GM13976 (cell line): ENCODE measurements at regions not wholly inside any gene's neighbourhood (a gene's known extent, or its start where the extent isn't known, plus 50 kb on each side); places are given as distances from the start of the nearest gene placed in this dataset.

ENCODE experiments used
- DNase-seq: peaks from one replicate; pipeline ENCODE4 v3.0.0; 2012; ENCODE audit warnings: low spot score
- in situ Hi-C: fragments of 300-500 bp; cut with MboI; formaldehyde crosslinking; loops from one replicate; pipeline ENCODE4 v1.12.0; 2022; ENCODE audit warnings: low sequenced_read_pairs, mixed read lengths, inconsistent platforms; ENCODE audit not compliant: unreplicated experiment
- TF ChIP-seq, protein P1 (sequence below): IDR thresholded peaks from 2 replicates; pipeline ENCODE4 v1.5.1; 2012; ENCODE audit warnings: borderline replicate concordance, mild to moderate bottlenecking; ENCODE audit not compliant: insufficient read depth; ENCODE audit errors: extremely low read depth, missing control alignments, control extremely low read depth

DNA sequence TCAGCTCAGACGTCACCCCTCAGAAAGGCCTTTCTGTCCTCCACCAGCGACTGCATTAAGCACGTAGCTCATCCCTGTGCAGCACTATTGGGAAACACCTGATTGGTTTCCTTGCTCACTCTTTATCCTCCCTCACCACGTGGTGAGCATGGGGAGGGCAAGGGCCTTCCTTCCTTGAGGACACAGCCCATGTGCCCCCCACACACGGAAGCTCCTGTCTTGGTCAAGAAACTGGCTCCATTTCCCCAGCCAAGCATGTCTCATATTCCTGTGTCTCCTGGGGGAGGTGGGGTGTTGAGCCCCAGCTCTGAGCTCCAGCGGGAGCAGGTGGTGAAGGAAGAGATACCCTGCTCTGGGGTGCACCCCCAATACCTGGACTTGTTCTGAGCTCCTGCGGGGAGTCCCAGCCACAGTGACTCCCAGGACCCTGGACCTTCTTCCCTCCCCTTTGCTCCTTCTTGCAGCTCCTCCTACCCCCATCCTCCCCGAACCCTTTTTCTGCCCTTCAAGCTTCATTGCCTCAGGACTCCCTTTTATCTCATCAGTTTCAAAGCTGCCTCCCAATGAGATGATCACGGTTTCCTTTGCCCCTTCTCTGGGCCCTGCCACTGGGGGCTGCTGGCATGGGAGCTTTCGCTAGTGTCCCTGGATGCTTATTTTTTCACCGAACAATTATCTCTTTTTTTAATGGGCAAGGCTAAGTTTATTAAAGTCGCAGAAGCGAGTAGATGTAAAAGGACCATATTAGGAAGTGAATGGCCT lies 230.1 kb downstream of the TFAP2C start:
- in situ Hi-C loops: no loop called here
- TF ChIP-seq, protein P1, sequence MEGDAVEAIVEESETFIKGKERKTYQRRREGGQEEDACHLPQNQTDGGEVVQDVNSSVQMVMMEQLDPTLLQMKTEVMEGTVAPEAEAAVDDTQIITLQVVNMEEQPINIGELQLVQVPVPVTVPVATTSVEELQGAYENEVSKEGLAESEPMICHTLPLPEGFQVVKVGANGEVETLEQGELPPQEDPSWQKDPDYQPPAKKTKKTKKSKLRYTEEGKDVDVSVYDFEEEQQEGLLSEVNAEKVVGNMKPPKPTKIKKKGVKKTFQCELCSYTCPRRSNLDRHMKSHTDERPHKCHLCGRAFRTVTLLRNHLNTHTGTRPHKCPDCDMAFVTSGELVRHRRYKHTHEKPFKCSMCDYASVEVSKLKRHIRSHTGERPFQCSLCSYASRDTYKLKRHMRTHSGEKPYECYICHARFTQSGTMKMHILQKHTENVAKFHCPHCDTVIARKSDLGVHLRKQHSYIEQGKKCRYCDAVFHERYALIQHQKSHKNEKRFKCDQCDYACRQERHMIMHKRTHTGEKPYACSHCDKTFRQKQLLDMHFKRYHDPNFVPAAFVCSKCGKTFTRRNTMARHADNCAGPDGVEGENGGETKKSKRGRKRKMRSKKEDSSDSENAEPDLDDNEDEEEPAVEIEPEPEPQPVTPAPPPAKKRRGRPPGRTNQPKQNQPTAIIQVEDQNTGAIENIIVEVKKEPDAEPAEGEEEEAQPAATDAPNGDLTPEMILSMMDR: no peak
- DNase-seq: no peak

DNA sequence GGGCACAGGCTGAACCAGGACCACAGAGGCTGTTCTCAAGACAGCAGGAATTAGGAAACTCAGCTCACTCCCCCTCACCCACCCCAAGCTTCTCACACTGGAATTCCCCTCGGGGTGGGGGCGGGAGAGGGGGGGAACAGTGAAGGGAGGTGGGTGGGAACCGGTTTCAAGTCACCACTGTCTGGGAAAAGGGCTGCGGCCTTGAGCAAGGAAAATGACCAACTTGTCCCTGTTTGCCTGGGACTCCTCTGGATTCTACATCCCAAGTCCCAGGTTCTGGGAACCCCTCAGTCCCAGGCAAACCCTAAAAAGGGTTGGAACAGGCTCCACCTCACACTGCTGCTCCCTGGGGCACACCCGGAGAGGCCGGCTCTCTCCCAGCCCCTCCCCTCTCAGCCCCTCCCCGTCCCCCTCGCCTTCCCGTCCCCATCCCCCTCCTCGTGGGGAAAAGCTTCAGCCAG lies 230.7 kb downstream of the TFAP2C start:
- TF ChIP-seq, protein P1: no peak
- in situ Hi-C loops: no loop called here
- DNase-seq: no peak

DNA sequence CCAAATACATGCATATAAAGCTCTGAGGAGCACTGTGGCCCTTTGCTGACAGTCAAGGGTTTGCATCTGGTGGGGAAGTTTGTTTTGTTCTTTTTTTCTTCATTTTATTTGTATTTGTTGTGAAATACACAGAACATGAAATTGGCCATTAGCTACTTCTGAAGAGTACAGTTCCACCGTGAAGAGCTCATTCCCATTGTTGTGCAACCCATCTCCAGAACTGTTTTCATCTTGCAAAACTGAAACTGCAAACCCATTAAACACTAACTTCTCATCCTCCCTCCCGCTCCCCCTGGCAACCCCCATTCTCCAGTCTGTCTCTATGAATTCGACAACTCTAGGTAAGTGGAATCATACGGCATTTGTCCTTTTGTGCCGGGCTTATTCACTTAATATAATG lies 231.3 kb downstream of the TFAP2C start:
- TF ChIP-seq, protein P1: no peak
- in situ Hi-C loops: no loop called here

DNA sequence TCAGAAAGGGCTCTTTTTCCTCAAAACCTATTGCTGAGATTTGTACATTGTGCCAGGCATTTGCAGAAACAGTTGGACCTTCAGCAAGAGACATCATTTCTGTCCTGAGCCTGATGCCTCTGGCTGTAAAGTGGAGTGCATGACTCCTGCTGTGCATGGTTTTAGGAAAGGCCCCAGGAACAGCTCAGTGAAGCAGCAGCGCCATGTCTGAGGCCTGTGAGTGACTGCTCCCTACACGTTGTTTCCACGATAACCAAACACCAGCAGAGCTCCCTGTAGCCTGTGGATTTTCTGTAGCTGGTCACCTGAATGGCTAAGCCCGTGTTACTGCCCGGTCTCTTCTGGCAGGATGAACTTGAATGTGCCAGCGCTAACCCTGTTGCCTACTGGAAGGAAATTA lies 232.5 kb downstream of the TFAP2C start:
- TF ChIP-seq, protein P1: no peak
- in situ Hi-C loops: no loop called here
- DNase-seq: no peak

More for the DNA sequence above, 231.3 kb downstream of the TFAP2C start:
- no peak for DNase-seq

DNA sequence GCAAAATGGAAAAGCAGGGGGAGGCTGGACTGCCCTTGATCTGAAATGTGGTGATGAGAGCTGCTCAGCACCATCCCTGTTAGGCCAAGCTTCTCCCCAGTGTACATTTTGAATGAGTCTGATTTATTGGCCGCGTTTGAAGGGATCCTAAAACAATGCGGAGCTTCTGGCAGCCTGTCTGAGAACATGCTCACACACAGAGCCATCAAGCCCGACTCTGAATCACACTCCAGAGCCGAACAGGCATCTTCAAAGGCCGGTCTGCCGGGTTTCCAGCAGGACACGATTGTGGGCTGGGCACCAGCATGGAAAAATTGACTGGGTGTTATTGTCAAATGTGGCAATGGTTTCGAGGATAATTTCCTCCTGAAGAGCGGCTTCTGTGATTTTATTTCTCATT lies 235.9 kb downstream of the TFAP2C start:
- TF ChIP-seq, protein P1: no peak
- DNase-seq: no peak
- in situ Hi-C loops: no loop called here

DNA sequence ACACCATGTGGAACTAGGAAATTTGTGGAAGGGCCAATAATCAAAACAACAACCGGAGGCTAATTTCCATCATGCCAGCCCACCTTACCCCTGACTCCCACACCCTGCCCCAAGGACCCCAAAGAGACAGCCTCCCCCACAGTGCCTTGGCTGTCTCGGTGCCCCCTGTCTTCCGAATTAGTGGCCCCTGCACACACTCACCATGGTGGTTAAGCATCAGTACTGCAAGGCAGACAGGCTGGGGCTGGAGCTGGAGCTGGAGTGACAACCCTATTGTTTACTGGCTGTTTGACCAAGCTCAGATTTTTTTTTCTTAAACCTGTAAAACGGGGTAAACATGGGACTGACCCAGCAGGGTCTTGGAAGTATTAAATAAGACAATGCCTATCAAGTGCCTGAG lies 238.0 kb downstream of the TFAP2C start:
- DNase-seq: no peak
- TF ChIP-seq, protein P1: no peak
- in situ Hi-C loops: no loop called here

DNA sequence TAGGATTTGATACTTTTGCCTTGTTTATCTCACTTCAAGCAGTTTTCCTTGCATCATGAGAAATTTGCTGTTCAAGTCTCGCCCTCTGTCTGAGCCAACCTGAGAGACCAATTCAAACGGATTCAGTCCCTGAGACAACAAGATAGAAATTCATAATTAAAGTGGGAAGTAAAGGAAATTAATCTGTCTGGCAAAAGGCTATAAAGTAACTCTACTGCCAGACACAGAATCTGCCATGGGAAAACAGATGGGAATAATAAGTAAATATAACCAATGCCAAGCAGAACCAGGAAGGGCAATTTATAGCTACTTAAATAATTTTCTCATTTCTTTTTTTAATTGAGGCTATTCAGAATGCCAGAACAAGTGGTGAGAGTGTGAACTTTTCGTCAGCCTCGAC lies 239.6 kb downstream of the TFAP2C start:
- TF ChIP-seq, protein P1: no peak
- in situ Hi-C loops: no loop called here

More for the DNA sequence above, 239.6 kb downstream of the TFAP2C start:
- no peak for DNase-seq
